Neural progenitor cell (in vitro differentiated cells): ENCODE measurements at regions not wholly inside any gene's neighbourhood (a gene's known extent, or its start where the extent isn't known, plus 50 kb on each side); places are given as distances from the start of the nearest gene placed in this dataset.

Source experiments
- EZH2 ChIP-seq: fragments of 200-600 bp; sonication (generic); IDR thresholded peaks from 2 replicates; pipeline ENCODE4 v1.6.1; 2017; ENCODE audit warnings: antibody characterized with exemption, mild to moderate bottlenecking, moderate library complexity
- EZH2phosphoT487 ChIP-seq: fragments of 200-600 bp; sonication (generic); IDR thresholded peaks from 2 replicates; pipeline ENCODE4 v1.6.1; 2017; ENCODE audit warnings: antibody characterized with exemption
- TF ChIP-seq, protein P1 (sequence below): fragments of 200-600 bp; sonication (generic); IDR thresholded peaks from 2 replicates; pipeline ENCODE4 v1.5.1; 2017; ENCODE audit warnings: antibody characterized with exemption, mild to moderate bottlenecking

- TF ChIP-seq, protein P1, sequence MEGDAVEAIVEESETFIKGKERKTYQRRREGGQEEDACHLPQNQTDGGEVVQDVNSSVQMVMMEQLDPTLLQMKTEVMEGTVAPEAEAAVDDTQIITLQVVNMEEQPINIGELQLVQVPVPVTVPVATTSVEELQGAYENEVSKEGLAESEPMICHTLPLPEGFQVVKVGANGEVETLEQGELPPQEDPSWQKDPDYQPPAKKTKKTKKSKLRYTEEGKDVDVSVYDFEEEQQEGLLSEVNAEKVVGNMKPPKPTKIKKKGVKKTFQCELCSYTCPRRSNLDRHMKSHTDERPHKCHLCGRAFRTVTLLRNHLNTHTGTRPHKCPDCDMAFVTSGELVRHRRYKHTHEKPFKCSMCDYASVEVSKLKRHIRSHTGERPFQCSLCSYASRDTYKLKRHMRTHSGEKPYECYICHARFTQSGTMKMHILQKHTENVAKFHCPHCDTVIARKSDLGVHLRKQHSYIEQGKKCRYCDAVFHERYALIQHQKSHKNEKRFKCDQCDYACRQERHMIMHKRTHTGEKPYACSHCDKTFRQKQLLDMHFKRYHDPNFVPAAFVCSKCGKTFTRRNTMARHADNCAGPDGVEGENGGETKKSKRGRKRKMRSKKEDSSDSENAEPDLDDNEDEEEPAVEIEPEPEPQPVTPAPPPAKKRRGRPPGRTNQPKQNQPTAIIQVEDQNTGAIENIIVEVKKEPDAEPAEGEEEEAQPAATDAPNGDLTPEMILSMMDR = no peak
- TF ChIP-seq EZH2 (no peak), EZH2phosphoT487 (no peak)
These were observed 106.6 kb upstream of the KLF14 start for GRCh38 chr7:130840599-130840998.
